ENCODE measurements at regions not wholly inside any gene's neighbourhood (a gene's known extent, or its start where the extent isn't known, plus 50 kb on each side); places are given as distances from the start of the nearest gene placed in this dataset.

GRCh38 chr6:25133568-25133967 lies 145.6 kb upstream of the CARMIL1 start:
- DNase-seq (no peak), ATAC-seq (no peak)
- Histone ChIP-seq H3K9me3 (peaks cover 6% of the 10 kb centered on the region), H3K4me1 (peaks cover 22% of the 10 kb centered on the region), H3K36me3 (peaks cover 4% of the 10 kb centered on the region), H3K4me3 (no peak overlapping the region), H3K27ac (no peak overlapping the region), H3K27me3 (ENCODE audit: low read depth) (no peaks in the 10 kb centered on the region)
- intact Hi-C loops (cut with DNase I) = no loop called here
- no peak for TF ChIP-seq CTCF (IDR thresholded peaks at IDR 0.05)

- Histone ChIP-seq H3K4me1 (peaks cover 23% of the 10 kb centered on the region), H3K36me3 (no peaks in the 10 kb centered on the region), H3K4me3 (peak overlapping the region; percentile 45), H3K27ac (peak overlapping the region; percentile 85), H3K9me3 (peaks cover 6% of the 10 kb centered on the region), H3K27me3 (ENCODE audit: low read depth) (no peaks in the 10 kb centered on the region)
- TF ChIP-seq CTCF (IDR thresholded peaks at IDR 0.05) = no peak
- ATAC-seq (peak; percentile 53 to 67), DNase-seq (no peak)
- intact Hi-C loops (cut with DNase I) = no loop called here
Measured at GRCh38 chr6:25136854-25137253, 142.3 kb upstream of the CARMIL1 start.

GRCh38 chr6:25137480-25137879 lies 141.7 kb upstream of the CARMIL1 start:
- peak overlapping the region; percentile 45 for H3K4me3 ChIP-seq
- no peaks in the 10 kb centered on the region for H3K27me3 ChIP-seq (ENCODE audit: low read depth)
- no peaks in the 10 kb centered on the region for H3K36me3 ChIP-seq
- no peak for TF ChIP-seq CTCF (IDR thresholded peaks at IDR 0.05)
- DNase-seq = no peak
- H3K27ac ChIP-seq = peak overlapping the region; percentile 85
- intact Hi-C loops (cut with DNase I) = no loop called here
- peaks cover 23% of the 10 kb centered on the region for H3K4me1 ChIP-seq
- ATAC-seq = peak; percentile 39 to 48
- peaks cover 6% of the 10 kb centered on the region for H3K9me3 ChIP-seq

- DNase-seq (no peak), ATAC-seq (peak; percentile 45 to 46)
- intact Hi-C loops (cut with DNase I) = no loop called here
- Histone ChIP-seq H3K9me3 (peaks cover 6% of the 10 kb centered on the region), H3K4me3 (peak overlapping the region; percentile 45), H3K4me1 (peaks cover 23% of the 10 kb centered on the region), H3K27ac (peak overlapping the region; percentile 85), H3K27me3 (ENCODE audit: low read depth) (no peaks in the 10 kb centered on the region), H3K36me3 (no peaks in the 10 kb centered on the region)
- TF ChIP-seq CTCF (IDR thresholded peaks at IDR 0.05) = no peak
Measured at GRCh38 chr6:25137916-25138232, 141.3 kb upstream of the CARMIL1 start.

- no peaks in the 10 kb centered on the region for H3K36me3 ChIP-seq
- intact Hi-C loops (cut with DNase I) = no loop called here
- DNase-seq = no peak
Measured at GRCh38 chr6:25138233-25138933, 140.8 kb upstream of the CARMIL1 start.

More at GRCh38 chr6:25138233-25138933, 140.8 kb upstream of the CARMIL1 start:
- H3K4me1 ChIP-seq = peaks cover 23% of the 10 kb centered on the region
- H3K4me3 ChIP-seq = peak overlapping the region; percentile 45
- no peak for TF ChIP-seq CTCF (IDR thresholded peaks at IDR 0.05)
- no peaks in the 10 kb centered on the region for H3K27me3 ChIP-seq (ENCODE audit: low read depth)
- peak; percentile 78 to 90 for ATAC-seq
- peaks cover 3% of the 10 kb centered on the region for H3K9me3 ChIP-seq
- peak overlapping the region; percentile 85 for H3K27ac ChIP-seq
